ENCODE measurements at regions not wholly inside any gene's neighbourhood (a gene's known extent, or its start where the extent isn't known, plus 50 kb on each side); places are given as distances from the start of the nearest gene placed in this dataset.

DNA sequence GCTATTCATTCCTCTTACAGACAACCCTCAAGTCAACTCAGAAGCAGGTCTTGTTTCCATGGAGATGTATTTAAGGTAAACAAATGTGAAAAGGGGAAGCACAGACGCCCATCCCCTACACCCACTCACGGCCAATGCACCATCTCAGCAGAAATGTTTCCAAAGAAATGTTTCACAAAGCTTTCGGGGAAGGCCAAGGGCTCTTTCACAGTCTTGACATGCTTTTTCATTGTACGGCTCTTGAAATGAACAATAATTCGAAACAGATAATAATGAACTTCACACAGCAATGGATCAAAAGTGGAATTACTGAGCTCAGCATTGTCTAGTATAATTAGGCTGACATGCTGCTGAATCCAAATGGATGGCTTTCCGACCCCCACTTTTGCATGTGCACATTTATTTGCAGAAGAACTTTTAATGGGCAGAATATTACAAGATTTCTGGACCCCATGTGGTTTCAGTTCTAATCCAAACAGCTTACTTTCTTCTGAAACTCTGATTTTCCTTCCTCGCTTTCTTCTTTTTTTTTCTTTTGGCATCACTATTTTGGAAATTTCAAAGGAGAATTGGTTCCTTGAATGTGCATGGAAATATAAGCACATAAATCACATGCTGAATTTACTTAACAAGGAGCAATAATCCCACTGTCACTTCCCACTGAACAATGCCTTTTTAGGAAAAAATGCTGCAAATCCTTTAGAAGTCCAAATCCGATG is 160.9 kb downstream of the SMIM20 start:
- no peak for DNase-seq

DNA sequence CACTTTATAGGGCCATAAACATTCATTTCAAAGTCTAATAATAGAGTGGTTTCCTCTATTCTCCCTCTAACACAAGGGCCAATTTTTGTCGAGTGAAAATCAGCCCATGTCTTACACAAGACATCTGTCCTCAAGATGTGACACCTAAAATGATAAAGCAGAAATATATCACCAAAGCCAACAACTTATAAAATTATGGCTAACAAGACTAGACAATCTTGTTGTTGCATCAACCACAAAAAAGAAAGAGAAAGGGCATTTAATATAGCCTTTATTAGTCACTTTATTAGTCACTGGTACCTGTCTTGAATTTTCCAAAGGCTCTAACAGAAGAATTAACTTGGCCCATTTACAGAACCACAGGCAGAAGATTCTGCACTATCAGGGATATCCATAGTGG is 161.6 kb downstream of the SMIM20 start:
- no peak for DNase-seq

DNA sequence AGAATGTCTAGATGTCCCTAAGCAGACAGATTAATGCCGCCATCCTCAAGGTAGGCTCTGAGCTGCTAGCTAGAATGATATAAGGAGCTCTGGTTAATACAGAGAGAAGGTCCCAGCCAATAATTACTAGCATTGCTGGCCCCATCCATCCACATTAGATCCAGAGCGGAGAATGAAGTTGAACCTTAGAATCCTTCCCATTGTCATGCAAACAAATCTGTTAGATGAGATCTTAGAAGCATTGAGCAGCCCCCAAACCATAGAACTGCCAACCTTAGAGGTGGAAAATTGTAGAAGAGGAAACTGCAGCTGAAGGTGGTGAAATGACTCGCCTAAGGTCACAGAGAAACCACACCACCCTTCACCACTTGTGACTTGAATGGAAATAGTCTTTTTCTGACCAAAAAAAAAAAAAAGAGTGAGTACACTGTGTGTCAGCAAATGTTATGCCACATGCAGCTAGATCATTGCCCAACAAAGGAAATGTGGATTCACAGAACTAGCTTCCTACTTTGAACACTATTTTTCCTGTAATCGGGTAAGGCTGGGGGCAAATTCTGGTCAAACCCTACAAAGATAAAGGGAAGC is 162.1 kb downstream of the SMIM20 start:
- no peak for DNase-seq

DNA sequence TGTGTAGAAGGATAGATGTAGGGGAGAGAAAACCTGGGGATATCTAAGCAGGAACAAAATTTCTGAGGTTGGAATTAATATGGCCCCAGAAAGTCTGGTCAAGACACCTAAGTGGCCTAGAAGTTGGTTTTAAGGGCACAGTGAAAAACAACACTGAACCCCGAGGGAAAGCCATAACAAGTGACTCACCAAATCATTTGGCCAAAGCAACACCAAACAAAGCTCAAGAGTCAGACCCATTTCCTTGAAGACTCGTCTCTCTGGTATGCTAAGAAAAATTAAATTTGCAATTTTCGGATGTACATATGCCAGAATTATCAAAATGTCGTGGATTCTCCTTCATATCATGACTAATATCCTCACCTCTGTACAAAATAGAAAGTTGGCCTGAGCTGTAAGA is 162.9 kb downstream of the SMIM20 start:
- no peak for DNase-seq

DNA sequence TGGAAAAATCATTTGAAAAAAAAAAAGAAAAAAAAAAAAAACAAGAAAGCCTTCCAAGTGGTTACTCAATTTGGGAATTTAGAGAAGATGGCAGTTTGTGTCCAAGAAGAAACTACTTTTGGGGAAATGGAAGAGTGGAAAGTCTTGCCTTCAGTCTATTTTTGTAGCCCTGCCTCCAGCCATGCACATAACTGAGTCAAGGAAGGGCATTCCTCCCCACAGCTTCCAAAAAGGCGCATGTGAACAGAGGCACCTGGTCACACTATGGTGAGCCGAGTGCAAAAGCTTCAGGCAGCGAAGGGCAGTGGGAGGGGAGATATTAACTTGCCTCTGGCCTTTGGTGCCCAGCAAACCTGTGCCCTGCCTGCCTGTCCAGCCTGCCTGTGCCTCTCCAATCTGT is 163.7 kb downstream of the SMIM20 start:
- DNase-seq = no peak

DNA sequence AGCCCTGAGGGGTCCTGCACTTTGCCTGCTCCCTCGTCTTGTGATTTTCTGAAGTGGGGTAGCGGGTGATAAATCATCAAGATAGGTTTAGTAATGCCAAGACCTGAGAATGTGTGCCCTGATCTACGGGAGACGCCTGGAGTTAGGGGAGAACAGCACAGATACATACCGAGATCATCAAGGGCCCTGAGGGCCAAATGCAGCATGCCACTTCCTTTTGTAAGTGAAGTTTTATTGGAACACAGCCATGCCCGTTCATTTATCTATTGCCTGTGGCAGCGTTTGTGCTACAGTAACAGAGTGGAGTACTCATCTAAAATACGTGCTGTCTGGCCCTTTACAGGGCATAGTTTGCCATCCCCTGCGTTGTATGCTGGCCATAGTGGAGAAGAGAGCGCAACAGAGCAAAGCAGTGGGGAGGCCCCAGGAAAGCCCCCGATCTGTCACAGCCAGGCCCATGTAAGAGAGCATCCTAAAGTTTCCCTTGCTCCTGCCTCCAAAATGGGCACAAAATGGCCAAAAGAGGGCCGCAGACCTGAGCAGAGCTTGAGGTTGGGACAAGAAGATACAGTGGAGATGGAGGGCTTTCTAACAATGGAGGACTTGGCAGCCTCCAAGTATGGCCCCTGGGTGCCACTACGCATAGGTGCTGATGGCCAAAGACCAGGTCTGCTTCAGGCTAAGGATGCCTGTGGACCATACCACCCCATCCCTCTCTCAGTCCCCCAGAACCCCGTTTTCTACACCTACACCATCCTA is 167.0 kb downstream of the SMIM20 start:
- DNase-seq = no peak

DNA sequence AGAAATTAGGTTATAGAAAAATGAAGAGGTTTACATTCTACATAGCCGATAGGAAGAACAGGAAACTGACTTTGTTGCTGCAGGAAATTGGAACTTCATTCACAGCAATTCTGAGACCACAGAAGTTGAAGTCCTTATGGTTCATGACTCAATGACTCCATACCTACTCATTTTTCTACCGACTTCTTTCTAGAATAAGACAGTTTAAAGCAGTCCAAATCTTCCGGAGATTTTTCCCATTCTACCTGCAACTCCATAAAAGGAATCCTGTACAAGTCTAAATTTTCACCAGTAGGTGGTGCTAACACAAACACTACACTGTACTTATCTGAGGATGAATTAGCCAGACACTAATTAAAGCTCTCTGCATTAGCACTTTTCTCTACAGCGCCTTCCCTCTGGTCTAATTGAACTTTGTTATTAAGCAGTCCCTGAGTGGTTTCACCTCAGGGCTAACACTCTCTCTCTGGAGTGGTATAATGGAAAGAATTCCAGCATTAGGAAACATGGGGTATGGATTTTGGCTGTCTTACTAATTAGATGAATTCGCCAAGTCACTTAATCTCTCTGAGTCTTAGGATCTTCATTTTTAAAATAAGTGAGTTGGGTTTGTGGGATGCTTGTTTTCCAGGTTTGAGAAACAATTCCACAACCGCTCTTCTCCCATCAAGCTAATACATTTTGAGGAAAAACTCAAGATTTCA is 167.9 kb downstream of the SMIM20 start:
- DNase-seq = no peak

DNA sequence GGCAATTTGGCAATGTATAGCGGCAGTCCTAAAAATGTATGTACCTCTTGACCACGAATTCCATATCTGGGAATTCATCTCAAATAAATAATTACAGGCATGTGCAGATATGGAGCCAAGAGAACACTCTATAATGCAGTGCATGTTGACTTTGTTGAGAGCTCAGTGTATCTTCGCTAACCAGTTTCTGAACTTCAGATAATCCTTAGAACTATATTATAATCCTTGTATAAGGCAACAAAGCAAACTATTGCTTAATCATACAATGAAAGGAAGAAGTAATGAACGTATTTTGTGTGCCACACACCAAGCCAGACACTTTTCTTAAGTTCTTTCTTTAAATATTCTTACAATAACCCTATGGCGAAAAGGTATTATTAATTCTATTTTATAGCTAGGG is 168.5 kb downstream of the SMIM20 start:
- DNase-seq = no peak

GRCh38 chr4:26083987-26084386 is 170.0 kb downstream of the SMIM20 start:
- no peak for DNase-seq

DNA sequence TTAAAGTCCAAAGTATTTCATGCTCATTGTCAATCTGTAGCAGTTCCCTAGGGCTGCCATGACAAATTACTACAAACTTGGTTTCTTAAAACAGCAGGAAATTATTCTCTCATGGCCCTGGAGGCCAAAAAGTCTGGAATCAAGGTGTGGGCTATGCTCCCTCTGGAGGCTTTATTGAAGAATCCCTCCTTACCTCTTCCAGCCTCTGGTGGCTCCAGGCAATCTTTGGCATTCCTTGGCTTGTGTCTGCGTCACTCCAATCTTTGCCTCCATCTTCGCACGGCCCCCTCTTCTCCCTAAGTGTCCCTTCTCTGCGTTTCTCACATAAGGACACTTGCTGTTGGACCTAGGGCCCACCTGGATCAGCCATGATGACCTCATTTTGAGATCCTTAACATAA is 170.4 kb downstream of the SMIM20 start:
- DNase-seq = no peak

DNA sequence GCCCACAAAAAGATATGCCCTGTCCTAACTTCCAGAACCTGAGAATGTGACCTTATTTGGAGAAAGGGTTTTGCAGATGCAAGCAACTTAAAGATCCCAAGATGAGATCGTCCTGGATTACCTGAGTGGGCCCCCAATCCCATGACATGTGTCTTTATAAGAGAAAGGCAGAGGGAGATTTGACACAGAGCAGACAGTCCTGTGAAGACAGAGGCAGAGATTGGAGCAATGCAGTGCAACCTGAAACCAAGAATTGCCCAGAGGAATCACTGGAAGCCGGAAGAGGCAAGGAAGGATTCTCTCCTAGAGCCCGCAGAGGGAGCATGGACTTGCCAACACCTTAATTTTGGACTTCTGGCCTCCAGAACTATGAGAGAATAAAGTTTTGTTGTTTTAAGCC is 171.5 kb downstream of the SMIM20 start:
- no peak for DNase-seq

DNA sequence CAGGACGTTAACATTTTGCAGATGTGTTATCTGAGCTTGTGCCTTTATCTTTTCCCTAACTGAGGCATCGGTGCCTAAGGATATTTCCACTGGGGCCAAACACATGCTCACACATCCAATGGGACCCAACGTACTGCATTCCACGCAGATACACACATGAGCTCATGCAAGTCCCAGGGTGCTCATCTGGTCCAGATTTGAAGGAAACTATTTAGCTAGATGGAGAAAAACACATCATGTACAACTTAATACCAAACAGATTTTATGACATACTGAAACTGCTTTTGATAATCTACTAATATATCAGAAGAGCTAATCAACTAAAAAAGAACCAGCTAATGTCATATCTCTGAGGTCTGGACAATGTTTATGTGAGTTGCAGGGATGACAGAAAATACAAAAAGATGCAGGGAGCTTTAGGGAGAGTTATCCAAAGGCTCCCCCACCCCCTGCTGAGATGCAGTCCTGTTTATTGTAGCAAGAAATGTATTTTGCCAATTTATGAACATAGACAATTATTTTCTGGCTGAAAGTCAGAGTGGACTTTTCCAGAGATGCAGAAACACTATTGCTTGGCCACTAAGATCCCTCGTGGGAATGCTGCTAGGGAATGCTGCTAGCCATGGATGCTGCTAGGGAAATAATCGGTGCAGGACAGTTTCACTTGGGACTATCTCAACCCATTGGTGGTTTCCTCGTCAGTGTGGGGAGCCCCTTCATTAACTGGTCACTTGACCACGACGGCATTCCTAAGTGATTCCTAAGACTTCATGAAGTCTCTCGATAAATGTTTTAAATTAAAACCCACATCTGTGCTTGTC is 172.8 kb downstream of the SMIM20 start:
- DNase-seq = no peak

GRCh38 chr4:26088433-26088928 is 174.5 kb downstream of the SMIM20 start:
- no peak for DNase-seq

GRCh38 chr4:26093551-26093950 is 179.5 kb downstream of the SMIM20 start:
- no peak for DNase-seq

DNA sequence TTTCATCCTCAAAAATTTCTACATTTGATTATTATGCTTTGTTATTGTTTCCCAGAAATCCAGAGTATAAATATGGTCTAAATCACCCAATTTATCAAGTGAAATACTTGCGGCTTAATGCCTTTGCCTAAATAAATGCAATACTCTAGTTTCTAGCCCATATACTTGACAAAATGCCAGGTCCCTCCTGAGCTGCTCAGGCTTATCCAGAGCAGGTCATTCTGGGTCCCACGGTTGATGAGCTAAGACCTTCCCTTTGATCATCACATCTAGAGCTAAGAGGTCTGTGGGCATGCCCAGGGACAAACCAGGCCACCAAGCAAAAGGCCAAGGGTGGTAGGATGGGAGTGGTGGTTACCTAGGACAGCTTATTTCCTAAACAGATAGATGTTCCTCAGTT is 180.1 kb downstream of the SMIM20 start:
- DNase-seq = no peak

DNA sequence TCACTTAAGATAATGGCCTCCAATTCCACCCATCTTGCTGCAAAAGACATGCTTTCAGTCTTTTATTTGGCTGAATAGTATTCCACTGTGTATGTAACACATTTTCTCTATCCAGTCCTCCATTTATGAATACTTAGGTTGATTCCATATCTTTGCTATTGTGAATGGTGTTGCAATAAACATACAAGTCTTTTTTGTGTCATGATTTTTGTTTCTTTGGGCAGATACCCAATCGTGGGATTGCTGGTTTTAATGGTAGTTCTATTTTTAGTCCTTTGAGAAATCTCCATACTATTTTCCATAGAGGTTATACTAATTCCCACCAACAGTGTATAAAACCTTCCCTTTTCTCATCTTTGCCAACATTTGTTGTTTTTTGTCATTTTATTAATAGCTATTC is 180.9 kb downstream of the SMIM20 start:
- DNase-seq = no peak

- DNase-seq = no peak
Observed at GRCh38 chr4:26099967-26100366, 185.9 kb downstream of the SMIM20 start.

- DNase-seq = no peak
Observed at GRCh38 chr4:26101011-26101410, 187.0 kb downstream of the SMIM20 start.

GRCh38 chr4:26104056-26104685 is 190.2 kb downstream of the SMIM20 start:
- no peak for DNase-seq

- no peak for DNase-seq
Observed at GRCh38 chr4:26105337-26105736, 191.3 kb downstream of the SMIM20 start.

DNA sequence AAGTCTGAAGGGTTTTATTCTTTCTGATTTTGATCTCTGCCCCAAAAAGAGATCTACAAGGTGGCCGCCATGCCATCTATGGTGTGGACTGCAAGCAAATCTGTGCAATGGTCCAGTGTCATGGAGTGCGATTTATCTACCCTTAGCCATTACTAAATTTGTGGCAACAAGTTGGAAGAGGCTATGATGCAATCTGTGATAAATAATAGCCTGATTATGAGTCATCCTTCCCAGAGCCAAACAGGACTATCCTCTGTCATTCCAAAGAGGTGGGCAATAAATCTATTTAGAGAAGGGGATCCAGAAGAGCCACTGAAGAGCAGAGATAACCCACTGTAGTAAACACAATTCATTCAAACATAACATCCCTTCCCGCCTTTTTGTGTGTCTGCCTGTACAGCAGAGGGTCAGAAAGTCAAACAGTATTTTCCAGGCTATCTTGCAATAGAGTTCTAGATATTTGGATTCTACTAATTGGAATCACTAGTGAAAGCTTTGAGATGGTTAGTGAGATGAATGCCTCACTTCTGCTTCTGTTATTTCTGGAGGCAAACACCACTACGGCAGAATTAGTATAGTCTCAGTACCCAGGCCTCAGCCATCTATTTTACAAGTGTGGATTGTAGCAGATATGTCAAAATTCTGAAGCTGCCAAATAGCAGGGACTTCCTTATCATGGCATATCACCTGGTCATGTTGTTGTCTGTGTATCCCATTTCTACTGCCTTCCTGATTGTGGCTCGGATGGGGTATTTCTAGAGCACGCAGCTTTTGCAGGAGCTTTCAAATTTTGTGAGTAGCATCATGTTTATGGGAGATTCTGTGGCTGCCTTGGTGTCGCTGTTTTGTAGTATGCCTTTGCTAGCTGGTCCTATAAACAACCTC is 192.0 kb downstream of the SMIM20 start:
- DNase-seq = no peak

Data from activated gamma-delta T cell treated with Interleukin-2 at 50 U/mL for 16 hours (primary cell).